GM12873 (cell line): ENCODE measurements at regions not wholly inside any gene's neighbourhood (a gene's known extent, or its start where the extent isn't known, plus 50 kb on each side); places are given as distances from the start of the nearest gene placed in this dataset.

Experiments used
- TF ChIP-seq, protein P1 (sequence below): IDR thresholded peaks from 2 replicates; pipeline ENCODE4 v1.5.1; 2012; ENCODE audit warnings: low read depth, mild to moderate bottlenecking, moderate library complexity, low read length, control low read depth; ENCODE audit not compliant: insufficient read depth; ENCODE audit errors: missing control alignments

GRCh38 chr4:180642732-180643131 lies 1600.5 kb upstream of the TENM3 start:
- TF ChIP-seq, protein P1, sequence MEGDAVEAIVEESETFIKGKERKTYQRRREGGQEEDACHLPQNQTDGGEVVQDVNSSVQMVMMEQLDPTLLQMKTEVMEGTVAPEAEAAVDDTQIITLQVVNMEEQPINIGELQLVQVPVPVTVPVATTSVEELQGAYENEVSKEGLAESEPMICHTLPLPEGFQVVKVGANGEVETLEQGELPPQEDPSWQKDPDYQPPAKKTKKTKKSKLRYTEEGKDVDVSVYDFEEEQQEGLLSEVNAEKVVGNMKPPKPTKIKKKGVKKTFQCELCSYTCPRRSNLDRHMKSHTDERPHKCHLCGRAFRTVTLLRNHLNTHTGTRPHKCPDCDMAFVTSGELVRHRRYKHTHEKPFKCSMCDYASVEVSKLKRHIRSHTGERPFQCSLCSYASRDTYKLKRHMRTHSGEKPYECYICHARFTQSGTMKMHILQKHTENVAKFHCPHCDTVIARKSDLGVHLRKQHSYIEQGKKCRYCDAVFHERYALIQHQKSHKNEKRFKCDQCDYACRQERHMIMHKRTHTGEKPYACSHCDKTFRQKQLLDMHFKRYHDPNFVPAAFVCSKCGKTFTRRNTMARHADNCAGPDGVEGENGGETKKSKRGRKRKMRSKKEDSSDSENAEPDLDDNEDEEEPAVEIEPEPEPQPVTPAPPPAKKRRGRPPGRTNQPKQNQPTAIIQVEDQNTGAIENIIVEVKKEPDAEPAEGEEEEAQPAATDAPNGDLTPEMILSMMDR, result no peak

- TF ChIP-seq, protein P1, result no peak
Measured at GRCh38 chr4:180650273-180650672, 1592.9 kb upstream of the TENM3 start.

DNA sequence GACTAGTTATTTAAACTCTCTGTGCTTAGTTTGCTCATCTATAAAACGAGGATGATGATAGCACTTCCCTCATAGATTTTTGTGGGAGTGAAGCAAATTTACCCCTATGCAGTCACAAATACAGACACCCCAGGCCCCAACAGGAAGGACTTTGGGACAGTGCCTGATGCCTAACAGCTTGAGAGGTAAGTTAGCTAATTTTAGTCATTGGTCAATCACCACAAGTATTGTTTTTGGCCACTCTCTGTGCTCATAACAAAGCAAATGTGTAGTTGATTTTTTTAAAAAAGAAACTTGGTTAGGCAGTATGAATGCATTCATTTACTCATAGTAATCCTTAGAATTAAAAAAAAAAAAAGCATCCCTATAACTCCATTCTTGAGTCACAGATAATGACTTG lies 1590.7 kb upstream of the TENM3 start:
- TF ChIP-seq, protein P1, result no peak

GRCh38 chr4:180655886-180656285 lies 1587.3 kb upstream of the TENM3 start:
- TF ChIP-seq, protein P1, result no peak

GRCh38 chr4:180657881-180658280 lies 1585.3 kb upstream of the TENM3 start:
- TF ChIP-seq, protein P1, result no peak

DNA sequence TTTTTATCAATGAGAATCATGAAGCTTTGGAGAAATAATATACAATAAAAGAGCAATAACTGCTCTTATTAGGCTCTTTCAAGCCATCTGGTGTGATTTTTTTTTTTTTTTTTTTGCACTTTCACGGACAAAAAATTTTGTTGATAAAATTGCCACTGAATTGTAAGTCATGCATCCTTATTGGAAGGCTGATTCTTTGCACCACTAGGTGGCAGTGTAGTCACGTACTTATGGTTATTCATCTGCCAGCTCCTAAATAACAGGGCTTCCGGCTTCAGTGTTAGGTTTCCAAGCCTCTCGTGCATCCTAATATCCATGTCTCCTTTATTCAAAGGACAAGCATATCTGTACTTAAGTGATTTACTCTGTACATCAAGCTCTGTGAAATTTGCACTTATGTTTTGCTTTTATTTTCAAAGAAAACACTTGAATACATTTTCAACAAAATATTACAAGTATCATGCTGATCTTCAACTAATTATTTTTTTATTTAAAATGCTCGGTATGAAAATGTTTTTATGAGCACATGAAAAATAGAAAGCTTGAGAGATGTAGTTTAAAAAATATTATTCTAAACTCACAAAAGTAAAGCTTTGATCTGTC lies 1578.3 kb upstream of the TENM3 start:
- TF ChIP-seq, protein P1, result peak; percentile 73

- TF ChIP-seq, protein P1, result no peak
Measured at GRCh38 chr4:180665481-180665880, 1577.7 kb upstream of the TENM3 start.
